ENCODE measurements at regions not wholly inside any gene's neighbourhood (a gene's known extent, or its start where the extent isn't known, plus 50 kb on each side); places are given as distances from the start of the nearest gene placed in this dataset.

DNA sequence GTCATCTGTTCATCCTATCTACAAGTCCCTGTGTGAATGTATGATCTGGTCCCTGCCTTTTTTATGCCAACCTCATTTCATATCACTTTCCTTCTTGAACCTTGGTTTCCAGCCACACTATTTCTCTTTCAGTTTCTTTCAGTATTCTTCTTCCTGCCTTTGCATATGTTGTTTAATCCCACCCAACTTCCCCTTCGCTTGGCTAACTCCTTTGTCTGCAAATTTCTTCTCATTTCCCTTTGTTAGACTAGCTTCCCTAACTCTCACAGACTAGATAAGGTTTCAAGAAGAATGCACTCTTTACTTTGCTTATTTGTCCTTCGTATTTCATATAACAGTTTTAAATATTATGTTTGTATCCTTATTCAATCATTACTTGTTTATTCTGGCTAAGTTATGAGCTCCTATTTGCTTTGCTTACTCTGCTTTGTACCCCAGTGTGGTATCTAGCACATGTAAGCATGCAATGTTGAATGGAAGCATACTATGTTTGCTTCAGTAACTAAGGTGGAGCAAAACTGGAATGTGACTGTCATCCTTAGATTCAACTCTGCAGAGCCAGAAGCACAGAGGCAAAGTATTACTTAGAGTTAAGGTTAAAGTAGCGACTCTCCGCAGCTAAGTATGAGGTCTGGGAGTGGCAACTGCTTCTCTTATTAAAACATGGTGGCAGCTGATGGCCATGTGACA lies 681.3 kb downstream of the CPS1 start:
- no peak for DNase-seq (ENCODE audit: low spot score)

DNA sequence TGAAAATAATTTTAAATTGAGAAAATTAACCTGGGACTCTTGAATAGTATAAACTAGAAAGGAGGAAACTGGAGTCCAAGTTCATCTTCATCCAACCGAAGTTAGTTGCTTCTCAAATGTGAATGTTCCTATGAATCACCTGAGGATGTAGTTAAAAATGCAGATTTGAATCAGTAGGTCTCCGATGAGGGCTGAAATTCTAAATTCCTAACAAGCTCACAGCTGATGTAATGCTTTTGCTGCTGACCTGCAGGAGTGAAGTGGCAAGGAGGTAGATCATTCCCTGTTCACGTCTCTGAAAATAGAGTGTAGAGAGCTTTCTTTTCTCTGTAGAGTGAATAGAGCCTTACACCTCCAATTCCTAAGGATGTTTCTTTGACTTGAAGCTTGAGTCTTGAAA lies 685.5 kb downstream of the CPS1 start:
- no peak for DNase-seq (ENCODE audit: low spot score)

DNA sequence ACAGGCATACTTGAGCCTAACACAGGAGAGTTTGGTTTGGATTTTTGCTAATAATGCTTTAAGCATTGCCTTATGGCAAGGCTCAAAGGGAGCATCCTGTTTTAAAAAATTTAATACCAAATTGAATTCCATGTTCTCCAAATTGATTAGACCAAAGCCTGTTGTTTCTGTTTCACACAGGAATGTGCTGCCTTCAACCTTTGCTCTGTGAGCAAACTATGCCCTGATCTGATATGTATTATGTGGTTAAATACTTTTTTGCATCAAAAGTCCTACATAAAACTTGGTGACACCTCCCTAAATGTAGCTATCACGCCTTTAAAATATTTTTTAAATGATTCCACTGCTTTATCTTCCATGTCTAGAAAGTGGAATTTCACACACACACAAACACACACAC lies 691.4 kb downstream of the CPS1 start:
- DNase-seq (ENCODE audit: low spot score) = no peak

DNA sequence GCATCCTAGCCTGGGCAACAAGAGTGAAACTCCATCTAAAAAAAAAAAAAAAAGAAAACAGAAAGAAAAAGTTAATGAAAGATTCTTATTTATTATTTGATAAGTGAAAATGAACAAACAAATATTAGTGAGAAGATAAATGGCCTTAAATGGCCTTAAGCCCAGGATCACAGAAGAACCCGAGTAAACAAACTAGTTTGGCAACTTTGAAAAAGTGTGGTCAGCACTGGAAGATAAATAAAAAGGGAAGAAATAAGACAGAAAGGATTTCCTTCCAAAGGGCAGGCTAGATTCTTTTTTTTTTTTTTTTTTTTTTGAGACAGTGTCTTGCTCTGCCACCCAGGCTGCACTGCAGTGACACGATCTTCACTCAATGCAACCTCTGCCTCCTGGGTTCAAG lies 692.4 kb downstream of the CPS1 start:
- DNase-seq (ENCODE audit: low spot score) = no peak

DNA sequence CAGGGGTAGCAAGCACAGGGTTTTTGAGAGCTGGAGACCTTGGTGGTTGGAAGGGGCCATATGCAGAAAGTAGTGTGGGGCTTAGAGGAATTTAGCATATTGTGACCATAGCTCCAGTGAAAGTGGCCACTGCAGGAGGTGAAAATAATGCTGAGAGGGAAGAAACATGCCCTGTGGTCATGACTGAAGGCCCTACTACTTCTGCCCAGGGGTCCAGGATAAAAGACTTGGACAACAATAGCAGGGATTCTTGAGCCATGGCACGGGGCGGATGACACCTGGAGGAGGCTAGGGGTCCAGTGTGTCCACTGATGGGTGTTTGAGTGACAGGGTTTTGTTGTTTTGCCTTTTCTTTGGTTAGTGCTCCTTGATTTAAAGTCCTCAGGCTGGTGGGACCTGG lies 694.6 kb downstream of the CPS1 start:
- no peak for DNase-seq (ENCODE audit: low spot score)

DNA sequence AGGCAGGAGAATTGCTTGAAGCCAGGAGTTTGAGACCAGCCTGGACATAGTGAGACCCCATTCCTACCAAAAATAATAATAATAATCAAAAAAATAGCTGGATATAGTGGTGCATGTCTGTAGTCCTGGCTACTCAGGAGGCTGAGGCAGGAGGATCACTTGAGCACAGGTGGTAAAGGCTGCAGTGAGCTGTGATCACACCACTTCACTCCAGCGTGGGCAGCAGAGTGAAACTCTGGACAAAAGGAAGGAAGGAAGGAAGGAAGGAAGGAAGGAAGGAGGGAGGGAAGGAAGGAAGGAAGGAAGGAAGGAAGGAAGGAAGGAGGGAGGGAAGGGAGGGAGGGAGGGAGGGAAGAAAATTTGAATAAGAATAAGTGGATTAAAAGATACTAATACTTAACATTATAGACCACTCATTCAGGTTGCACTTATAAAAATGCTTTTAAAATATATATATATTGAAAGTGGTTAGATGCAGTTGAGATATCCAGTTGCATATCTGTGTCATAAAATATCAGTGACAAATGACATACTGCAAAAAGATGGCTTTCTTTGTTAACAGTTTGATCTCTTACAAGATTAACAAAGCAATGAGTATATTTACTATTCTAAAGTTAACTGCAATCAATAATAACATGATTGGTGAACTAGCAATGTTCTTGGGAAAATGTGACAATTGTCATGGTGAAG lies 702.4 kb downstream of the CPS1 start:
- DNase-seq (ENCODE audit: low spot score) = no peak

DNA sequence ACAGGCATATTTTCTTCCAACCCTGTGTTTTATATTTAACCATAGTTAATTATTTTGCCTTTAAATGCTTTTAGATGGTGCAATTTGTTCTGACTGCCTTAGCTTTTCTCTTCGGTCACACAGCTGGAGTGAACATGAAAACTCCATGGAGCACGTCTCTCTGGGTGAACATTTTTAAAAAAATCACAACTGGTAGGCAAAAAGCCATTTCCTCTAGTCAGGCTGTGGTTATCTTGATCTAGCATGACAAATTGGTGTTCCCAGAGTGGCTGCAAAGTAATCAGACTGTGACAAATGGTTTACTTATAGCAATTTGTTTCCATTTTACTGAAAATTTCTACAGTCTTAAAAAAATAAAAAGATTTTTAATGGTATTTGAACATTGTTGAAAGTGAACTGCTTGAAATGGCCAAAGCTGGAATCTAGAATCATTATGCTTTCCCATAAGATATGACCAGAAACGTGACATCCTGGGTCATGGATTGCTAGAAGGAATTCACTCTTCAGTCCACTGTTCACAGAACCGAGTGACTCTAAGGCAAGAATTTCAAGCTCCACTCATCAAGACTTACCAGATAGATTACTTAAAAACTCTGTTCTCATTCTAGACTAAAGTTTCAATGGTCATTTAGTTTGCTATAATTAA lies 703.6 kb downstream of the CPS1 start:
- no peak for DNase-seq (ENCODE audit: low spot score)

DNA sequence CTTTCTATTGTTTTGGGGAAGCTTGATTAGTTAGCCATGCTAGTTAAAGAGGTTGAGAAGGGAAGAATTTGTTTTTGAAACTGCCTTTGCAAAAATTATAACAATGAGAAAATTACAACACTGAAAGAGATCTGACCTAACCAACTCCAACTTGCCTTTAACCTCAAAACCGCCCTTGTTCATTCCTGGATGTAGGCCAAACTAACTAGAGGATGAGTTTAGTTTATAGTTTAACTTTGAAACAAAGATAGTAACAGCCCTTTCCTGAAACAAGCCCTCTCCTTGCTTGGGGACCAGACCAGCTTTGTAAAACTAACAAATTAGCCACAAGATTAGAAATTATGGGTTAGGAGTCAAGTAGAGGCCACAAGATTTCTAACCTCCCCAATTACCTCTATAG lies 713.9 kb downstream of the CPS1 start:
- no peak for DNase-seq (ENCODE audit: low spot score)

DNA sequence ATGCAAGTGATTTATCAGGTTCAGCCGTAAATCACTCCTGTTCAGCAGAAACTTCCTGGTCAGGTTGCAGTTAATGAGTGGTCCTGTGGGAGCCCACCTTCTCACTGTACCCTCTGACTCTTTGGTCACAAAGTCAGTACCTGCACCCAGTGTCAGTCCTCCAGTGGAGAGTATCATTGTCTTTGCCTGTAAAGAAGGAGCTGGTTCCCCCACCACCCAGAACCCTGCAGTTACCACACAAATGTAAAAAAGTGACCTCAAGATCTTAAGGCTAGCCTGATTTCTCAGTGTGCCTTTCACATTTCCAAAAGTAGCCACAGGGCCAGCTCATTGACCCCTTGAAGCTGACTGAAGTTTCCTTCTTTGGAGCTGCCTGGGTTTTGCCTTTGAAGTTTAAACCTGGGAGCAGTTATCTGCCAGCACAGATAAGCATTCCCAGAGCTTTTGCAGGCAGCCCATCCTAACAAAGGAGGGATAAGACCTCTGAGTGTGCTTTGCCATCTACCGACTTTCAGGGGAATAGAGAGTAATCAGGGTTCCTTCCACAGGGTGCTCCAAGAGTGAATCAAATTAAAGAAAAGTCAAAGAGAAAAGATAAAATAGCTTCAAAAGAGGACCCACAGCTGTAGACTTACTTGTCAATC lies 725.2 kb downstream of the CPS1 start:
- DNase-seq (ENCODE audit: low spot score) = no peak

DNA sequence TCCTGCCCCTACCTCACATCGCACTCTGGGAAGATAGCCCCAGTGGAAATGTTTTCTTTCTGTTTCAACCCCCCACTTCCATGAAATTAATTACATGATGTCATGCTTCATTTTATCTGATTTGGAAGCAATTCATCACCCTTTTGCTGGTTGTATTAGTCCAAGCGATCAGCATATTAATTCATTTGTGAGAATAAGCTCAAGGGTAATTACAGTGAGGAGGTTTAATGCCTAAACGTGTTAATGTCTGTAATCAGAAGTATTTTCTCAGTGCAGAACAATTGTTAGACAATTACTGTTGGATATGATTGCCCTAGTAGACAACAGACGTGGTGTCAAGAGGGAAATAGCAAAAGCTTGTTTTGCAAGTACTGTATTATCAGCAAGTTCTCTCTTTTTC lies 746.3 kb downstream of the CPS1 start:
- no peak for DNase-seq (ENCODE audit: low spot score)

DNA sequence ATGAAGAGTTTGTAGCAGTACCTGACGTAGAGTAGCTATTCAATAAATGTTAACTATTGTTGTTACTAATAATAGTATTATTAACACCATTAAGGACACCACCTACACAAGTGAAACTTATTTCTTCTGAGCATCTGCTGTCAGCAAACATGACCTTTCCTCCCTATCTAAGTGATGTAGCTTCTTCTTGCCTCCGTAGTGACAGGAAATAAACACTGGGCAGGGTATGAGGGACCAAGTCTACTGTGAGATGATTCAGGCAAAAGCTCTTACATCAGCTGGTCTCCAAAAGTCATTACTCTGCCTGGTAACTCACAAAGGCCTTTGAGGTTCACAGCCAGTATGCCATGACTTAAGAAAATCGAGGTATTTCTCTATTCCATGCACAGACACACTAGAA lies 750.5 kb downstream of the CPS1 start:
- no peak for DNase-seq (ENCODE audit: low spot score)

Data from D341Med (cell line).